MCF 10A (cell line): ENCODE measurements at regions not wholly inside any gene's neighbourhood (a gene's known extent, or its start where the extent isn't known, plus 50 kb on each side); places are given as distances from the start of the nearest gene placed in this dataset.
A peak's percentile ranks its signal among the peaks of the same experiment; 100 is the strongest.

Source experiments
- BruUV-seq: library from RNA; stranded (reverse); fragments of 400-500 nt; replicated peaks from 2 replicates; lab custom pipeline; 2021; lab: Mats Ljungman, UMichigan
- CTCF ChIA-PET: fragments of 300-600 bp; sonication (Branson Sonifier 250); formaldehyde crosslinking; extraction: SDS; loops from one replicate; lab custom pipeline; 2021; ENCODE audit warnings: antibody characterized with exemption, inconsistent platforms; lab: Yijun Ruan, JAX
- POLR2A ChIA-PET: fragments of 300-600, 350-650 bp; sonication (Branson Sonifier 250); formaldehyde crosslinking; extraction: SDS; loops from one replicate; lab custom pipeline; 2020; ENCODE audit warnings: antibody characterized with exemption, inconsistent platforms; lab: Yijun Ruan, JAX
- DNase-seq: peaks from one replicate; pipeline ENCODE4 v3.0.0-alpha.2; 2018; ENCODE audit not compliant: unreplicated experiment
- H3K27ac Mint-ChIP-seq: one replicate; pipeline ENCODE4 v1.8.0; 2022; ENCODE audit warnings: mild to moderate bottlenecking, low read depth, mixed read lengths; ENCODE audit not compliant: unreplicated experiment
- H3K27me3 Mint-ChIP-seq: one replicate; pipeline ENCODE4 v1.8.0; 2022; ENCODE audit warnings: mixed read lengths; ENCODE audit not compliant: insufficient read depth, unreplicated experiment
- H3K36me3 Mint-ChIP-seq: one replicate; pipeline ENCODE4 v1.8.0; 2022; ENCODE audit warnings: mild to moderate bottlenecking, moderate library complexity, mixed read lengths; ENCODE audit not compliant: insufficient read depth, unreplicated experiment
- H3K4me1 Mint-ChIP-seq: one replicate; pipeline ENCODE4 v1.8.0; 2022; ENCODE audit warnings: mixed read lengths; ENCODE audit not compliant: insufficient read depth, unreplicated experiment
- H3K4me3 Mint-ChIP-seq: one replicate; pipeline ENCODE4 v1.8.0; 2022; ENCODE audit warnings: mild to moderate bottlenecking, moderate library complexity, mixed read lengths; ENCODE audit not compliant: unreplicated experiment
- H3K9me3 Mint-ChIP-seq: one replicate; pipeline ENCODE4 v1.8.0; 2022; ENCODE audit warnings: mixed read lengths; ENCODE audit not compliant: unreplicated experiment
- intact Hi-C: fragments of 100-400 bp; cut with micrococcal nuclease; formaldehyde crosslinking; loops from 2 replicates; pipeline ENCODE4 v1.14.1; 2022
- TF ChIP-seq, protein P1 (sequence below): fragments of 200-600 bp; IDR thresholded peaks from one replicate; pipeline ENCODE4 v1.8.0; 2022; ENCODE audit warnings: antibody characterized with exemption, mild to moderate bottlenecking; ENCODE audit not compliant: unreplicated experiment

DNA sequence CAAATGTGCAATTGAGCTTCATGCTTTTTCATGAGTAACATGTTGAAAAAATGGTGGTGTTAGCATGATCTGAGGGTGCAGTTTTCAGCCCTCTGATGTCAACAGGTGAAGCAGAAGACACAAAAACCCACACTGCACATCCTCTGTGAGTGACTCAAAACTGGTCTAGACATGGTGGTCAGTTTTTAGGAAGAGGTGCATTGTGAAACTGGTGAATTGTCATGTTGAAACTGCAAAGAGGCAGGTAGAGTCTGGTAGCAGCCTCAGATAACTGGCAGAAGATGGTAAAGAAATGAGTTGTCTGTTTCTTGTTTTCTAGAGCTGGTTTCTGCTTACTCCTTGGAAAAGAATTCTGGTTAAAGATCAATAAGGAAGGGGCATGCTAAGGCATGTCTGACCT is 97.3 kb upstream of the HMCN1 start:
- peak; percentile 33 for DNase-seq
- Mint-ChIP-seq H3K4me1 (peaks cover 29% of the 10 kb centered on the region), H3K9me3 (peaks cover 15% of the 10 kb centered on the region), H3K27me3 (no peaks in the 10 kb centered on the region), H3K36me3 (peaks cover 5% of the 10 kb centered on the region), H3K27ac (peak overlapping the region; percentile 63), H3K4me3 (no peak overlapping the region)
- POLR2A ChIA-PET = interaction anchor here (0.6 to 3.6 kb wide), 7 partner anchors 10 to 320 kb away, joined by 3 to 33 read pairs (median 4); partner anchors contain the start of gene IVNS1ABP
- intact Hi-C loops = no loop called here
- no TSS peak for BruUV-seq
- TF ChIP-seq, protein P1, sequence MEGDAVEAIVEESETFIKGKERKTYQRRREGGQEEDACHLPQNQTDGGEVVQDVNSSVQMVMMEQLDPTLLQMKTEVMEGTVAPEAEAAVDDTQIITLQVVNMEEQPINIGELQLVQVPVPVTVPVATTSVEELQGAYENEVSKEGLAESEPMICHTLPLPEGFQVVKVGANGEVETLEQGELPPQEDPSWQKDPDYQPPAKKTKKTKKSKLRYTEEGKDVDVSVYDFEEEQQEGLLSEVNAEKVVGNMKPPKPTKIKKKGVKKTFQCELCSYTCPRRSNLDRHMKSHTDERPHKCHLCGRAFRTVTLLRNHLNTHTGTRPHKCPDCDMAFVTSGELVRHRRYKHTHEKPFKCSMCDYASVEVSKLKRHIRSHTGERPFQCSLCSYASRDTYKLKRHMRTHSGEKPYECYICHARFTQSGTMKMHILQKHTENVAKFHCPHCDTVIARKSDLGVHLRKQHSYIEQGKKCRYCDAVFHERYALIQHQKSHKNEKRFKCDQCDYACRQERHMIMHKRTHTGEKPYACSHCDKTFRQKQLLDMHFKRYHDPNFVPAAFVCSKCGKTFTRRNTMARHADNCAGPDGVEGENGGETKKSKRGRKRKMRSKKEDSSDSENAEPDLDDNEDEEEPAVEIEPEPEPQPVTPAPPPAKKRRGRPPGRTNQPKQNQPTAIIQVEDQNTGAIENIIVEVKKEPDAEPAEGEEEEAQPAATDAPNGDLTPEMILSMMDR = no peak
- CTCF ChIA-PET = interaction anchor here (0.7 to 2.7 kb wide), 5 partner anchors 8 to 43 kb away, joined by 3 to 9 read pairs (median 3); no protein-coding TSS in a partner anchor

DNA sequence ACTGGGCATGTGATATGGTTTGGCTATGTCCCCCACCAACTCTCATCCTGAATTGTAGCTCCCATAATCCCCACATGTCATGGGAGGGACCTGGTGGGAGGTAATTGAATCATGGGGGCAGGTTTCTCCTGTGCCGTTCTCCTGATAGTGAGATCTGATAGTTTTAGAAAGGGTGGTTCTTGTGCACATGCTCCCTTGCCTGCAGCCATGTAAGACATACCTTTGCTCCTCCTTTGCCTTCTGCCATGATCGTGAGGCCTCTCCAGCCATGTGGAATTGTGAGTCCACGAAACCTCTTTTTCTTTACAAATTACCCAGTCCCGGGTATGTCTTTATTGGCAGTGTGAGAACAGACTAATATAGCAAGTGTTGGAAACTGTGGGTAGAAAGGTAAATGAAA is 99.5 kb upstream of the HMCN1 start:
- POLR2A ChIA-PET = interaction anchor here (3.6 kb wide), 1 partner anchor 12 kb away, joined by 33 read pairs; no protein-coding TSS in a partner anchor
- no TSS peak for BruUV-seq
- Mint-ChIP-seq H3K4me3 (no peak overlapping the region), H3K27me3 (no peaks in the 10 kb centered on the region), H3K36me3 (peaks cover 5% of the 10 kb centered on the region), H3K9me3 (peaks cover 8% of the 10 kb centered on the region), H3K4me1 (peaks cover 29% of the 10 kb centered on the region), H3K27ac (no peak overlapping the region)
- intact Hi-C loops = no loop called here
- CTCF ChIA-PET = interaction anchor here (0.5 to 2.6 kb wide), 7 partner anchors 12 to 485 kb away, joined by 3 to 17 read pairs (median 4); partner anchors contain the start of gene IVNS1ABP
- TF ChIP-seq, protein P1 = no peak
- DNase-seq = no peak

- CTCF ChIA-PET = interaction anchor here (0.7 to 1.3 kb wide), 3 partner anchors 48 to 317 kb away, joined by 3 read pairs; no protein-coding TSS in a partner anchor
- Mint-ChIP-seq H3K4me3 (no peak overlapping the region), H3K27me3 (no peaks in the 10 kb centered on the region), H3K9me3 (peaks cover 8% of the 10 kb centered on the region), H3K36me3 (peaks cover 5% of the 10 kb centered on the region), H3K27ac (peak overlapping the region; percentile 16), H3K4me1 (peaks cover 29% of the 10 kb centered on the region)
- no TSS peak for BruUV-seq
- peak; percentile 90 for DNase-seq
- intact Hi-C loops = no loop called here
- POLR2A ChIA-PET = interaction anchor here (0.5 to 1.7 kb wide), 7 partner anchors 8 to 319 kb away, joined by 3 to 24 read pairs (median 4); partner anchors contain the start of gene IVNS1ABP
- TF ChIP-seq, protein P1 = no peak
Observed at GRCh38 chr1:185632659-185633423, 101.3 kb upstream of the HMCN1 start.

DNA sequence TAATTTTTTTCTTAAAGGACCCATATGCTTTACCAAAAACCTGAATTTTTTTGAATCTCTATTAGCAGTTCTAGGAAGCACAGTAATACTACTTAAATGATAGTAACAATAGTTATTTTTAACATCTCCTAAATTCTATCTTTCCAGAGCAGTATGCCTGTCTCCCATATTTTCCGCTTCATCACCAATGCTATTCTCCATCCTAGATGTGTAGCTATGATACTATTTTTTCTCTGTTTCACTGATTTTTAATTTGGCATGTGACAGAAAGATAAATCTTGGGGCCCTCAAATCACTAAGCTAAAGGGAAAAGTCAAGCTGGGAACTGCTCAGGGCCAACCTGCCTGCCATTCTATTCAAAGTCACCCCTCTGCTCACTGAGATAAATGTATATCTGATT is 102.3 kb upstream of the HMCN1 start:
- no TSS peak for BruUV-seq
- H3K27me3 Mint-ChIP-seq = no peaks in the 10 kb centered on the region
- no peak overlapping the region for H3K4me3 Mint-ChIP-seq

More for the DNA sequence above, 102.3 kb upstream of the HMCN1 start:
- no peak for DNase-seq
- H3K4me1 Mint-ChIP-seq = peaks cover 24% of the 10 kb centered on the region
- ChIA-PET CTCF (interaction anchor here (1.0 to 1.4 kb wide), 2 partner anchors 36 to 316 kb away, joined by 3 read pairs; no protein-coding TSS in a partner anchor), POLR2A (no interaction called here)
- TF ChIP-seq, protein P1 = no peak
- peak overlapping the region; percentile 16 for H3K27ac Mint-ChIP-seq
- intact Hi-C loops = no loop called here
- H3K36me3 Mint-ChIP-seq = peaks cover 3% of the 10 kb centered on the region
- peaks cover 8% of the 10 kb centered on the region for H3K9me3 Mint-ChIP-seq
